ENCODE measurements at regions not wholly inside any gene's neighbourhood (a gene's known extent, or its start where the extent isn't known, plus 50 kb on each side); places are given as distances from the start of the nearest gene placed in this dataset.

DNA sequence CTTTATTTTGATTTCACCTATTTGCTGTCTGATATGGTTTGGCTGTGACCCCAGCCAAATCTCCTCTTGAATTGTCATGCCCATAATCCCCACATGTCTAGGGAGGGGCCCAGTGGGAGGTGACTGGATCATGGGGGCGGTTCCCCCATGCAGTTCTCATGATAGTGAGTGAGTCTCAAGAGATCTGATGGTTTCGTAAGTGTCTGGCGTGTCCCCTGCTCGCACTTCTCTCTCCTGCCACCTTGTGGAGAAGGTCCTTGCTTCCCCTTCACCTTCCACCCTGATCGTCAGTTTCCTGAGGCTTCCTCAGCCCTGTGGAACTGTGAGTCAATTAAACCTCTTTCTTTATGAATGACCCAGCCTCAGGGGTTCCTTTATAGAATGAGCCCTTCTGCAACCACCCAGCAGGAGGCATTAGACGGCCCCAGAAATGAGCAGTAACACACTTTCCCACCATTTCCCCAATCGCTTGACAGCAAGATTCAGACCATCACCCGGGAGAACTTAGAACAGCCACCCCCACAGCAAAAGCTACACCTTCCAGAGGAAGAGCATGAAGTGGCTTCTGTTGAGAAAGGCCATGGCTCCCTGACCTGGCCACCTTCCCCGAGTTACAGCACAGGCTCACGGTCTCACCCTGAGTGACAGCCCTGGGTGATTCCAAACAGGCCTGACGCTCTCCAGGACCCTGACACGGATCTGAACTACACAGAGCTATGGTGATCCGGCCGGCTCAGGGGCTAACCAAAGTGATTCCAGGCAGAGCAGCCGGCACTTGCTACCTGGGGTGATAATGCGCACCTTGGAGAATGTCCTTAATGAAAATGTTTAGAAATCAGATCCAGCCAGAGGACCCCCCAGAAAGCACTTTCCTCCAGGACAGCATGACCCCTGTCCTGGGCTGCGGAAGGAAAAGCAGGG, 131.2 kb upstream of the CDH4 start:
- TF ChIP-seq GABPA (IDR thresholded peaks at IDR 0.05; ENCODE audit: low read depth) = no peak
- TF ChIP-seq, protein P1, sequence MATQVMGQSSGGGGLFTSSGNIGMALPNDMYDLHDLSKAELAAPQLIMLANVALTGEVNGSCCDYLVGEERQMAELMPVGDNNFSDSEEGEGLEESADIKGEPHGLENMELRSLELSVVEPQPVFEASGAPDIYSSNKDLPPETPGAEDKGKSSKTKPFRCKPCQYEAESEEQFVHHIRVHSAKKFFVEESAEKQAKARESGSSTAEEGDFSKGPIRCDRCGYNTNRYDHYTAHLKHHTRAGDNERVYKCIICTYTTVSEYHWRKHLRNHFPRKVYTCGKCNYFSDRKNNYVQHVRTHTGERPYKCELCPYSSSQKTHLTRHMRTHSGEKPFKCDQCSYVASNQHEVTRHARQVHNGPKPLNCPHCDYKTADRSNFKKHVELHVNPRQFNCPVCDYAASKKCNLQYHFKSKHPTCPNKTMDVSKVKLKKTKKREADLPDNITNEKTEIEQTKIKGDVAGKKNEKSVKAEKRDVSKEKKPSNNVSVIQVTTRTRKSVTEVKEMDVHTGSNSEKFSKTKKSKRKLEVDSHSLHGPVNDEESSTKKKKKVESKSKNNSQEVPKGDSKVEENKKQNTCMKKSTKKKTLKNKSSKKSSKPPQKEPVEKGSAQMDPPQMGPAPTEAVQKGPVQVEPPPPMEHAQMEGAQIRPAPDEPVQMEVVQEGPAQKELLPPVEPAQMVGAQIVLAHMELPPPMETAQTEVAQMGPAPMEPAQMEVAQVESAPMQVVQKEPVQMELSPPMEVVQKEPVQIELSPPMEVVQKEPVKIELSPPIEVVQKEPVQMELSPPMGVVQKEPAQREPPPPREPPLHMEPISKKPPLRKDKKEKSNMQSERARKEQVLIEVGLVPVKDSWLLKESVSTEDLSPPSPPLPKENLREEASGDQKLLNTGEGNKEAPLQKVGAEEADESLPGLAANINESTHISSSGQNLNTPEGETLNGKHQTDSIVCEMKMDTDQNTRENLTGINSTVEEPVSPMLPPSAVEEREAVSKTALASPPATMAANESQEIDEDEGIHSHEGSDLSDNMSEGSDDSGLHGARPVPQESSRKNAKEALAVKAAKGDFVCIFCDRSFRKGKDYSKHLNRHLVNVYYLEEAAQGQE (IDR thresholded peaks at IDR 0.05; ENCODE audit: insufficient replicate concordance, low read depth) = no peak
- TF ChIP-seq POLR2AphosphoS5 (IDR thresholded peaks at IDR 0.05; ENCODE audit: low read depth) = no peak
- TF ChIP-seq, protein P2, sequence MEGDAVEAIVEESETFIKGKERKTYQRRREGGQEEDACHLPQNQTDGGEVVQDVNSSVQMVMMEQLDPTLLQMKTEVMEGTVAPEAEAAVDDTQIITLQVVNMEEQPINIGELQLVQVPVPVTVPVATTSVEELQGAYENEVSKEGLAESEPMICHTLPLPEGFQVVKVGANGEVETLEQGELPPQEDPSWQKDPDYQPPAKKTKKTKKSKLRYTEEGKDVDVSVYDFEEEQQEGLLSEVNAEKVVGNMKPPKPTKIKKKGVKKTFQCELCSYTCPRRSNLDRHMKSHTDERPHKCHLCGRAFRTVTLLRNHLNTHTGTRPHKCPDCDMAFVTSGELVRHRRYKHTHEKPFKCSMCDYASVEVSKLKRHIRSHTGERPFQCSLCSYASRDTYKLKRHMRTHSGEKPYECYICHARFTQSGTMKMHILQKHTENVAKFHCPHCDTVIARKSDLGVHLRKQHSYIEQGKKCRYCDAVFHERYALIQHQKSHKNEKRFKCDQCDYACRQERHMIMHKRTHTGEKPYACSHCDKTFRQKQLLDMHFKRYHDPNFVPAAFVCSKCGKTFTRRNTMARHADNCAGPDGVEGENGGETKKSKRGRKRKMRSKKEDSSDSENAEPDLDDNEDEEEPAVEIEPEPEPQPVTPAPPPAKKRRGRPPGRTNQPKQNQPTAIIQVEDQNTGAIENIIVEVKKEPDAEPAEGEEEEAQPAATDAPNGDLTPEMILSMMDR (IDR thresholded peaks at IDR 0.05; ENCODE audit: insufficient read depth, low read length) = peak; percentile 36
- no peak for TF ChIP-seq SPI1 (IDR thresholded peaks at IDR 0.05; ENCODE audit: borderline replicate concordance, low read depth)
- Histone ChIP-seq H3K27me3 (ENCODE audit: insufficient read depth, poor library complexity, severe bottlenecking) (peaks cover 3% of the 10 kb centered on the region), H3K4me3 (replicated peaks; ENCODE audit: insufficient read depth, low read length) (no peak overlapping the region), H3K27ac (replicated peaks) (no peak overlapping the region)
- peak; percentile 45 to 65 for DNase-seq (ENCODE audit: low read depth in 1 of 2, low spot score in 1 of 2)

DNA sequence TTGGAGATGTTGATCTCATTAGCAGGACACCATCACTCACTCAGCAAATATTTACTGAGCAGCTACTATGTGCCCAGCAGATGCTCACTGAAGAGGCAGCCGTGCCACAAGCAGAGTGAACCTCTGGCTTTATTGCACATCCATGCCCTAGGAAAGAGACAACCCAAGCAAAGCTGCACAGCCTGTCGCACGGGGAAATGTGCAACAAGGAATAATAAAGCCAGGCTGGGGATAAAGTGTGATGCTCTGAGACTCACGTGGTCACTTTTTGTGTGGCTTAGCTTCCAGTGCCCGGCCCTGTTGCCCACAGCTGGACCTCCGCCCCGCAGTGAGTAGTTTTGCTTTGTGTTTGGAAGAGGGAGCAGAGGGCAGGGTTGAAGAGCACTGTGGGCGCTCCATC, 130.4 kb upstream of the CDH4 start:
- Histone ChIP-seq H3K27ac (replicated peaks) (no peak overlapping the region), H3K4me3 (replicated peaks; ENCODE audit: insufficient read depth, low read length) (no peak overlapping the region), H3K27me3 (ENCODE audit: insufficient read depth, poor library complexity, severe bottlenecking) (peaks cover 3% of the 10 kb centered on the region)
- TF ChIP-seq, protein P2 (IDR thresholded peaks at IDR 0.05; ENCODE audit: insufficient read depth, low read length) = no peak
- TF ChIP-seq SPI1 (IDR thresholded peaks at IDR 0.05; ENCODE audit: borderline replicate concordance, low read depth) (no peak), GABPA (IDR thresholded peaks at IDR 0.05; ENCODE audit: low read depth) (no peak), POLR2AphosphoS5 (IDR thresholded peaks at IDR 0.05; ENCODE audit: low read depth) (no peak)
- TF ChIP-seq, protein P1 (IDR thresholded peaks at IDR 0.05; ENCODE audit: insufficient replicate concordance, low read depth) = no peak
- no peak for DNase-seq (ENCODE audit: low read depth in 1 of 2, low spot score in 1 of 2)

DNA sequence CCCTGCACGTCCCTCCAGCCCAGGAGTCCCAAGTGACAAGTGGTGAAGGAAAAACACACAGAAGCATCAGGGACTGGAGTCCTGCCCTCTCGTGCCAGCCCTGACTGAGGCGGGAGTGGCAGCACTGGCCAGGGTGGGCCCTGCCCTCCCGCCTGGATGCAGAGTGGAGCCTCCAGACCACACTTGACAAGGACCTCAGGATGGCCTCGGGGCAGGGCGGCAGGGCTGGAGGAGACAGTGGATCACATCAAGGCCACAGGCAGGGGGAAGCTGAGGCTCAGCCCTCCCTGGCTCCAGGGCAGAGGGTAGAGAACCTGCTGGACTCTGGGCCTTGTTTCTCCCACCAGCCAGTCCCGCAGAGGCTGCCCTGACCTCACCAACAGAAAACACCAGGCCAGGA, 128.8 kb upstream of the CDH4 start:
- TF ChIP-seq GABPA (IDR thresholded peaks at IDR 0.05; ENCODE audit: low read depth) (no peak), POLR2AphosphoS5 (IDR thresholded peaks at IDR 0.05; ENCODE audit: low read depth) (no peak), SPI1 (IDR thresholded peaks at IDR 0.05; ENCODE audit: borderline replicate concordance, low read depth) (no peak)
- TF ChIP-seq, protein P1 (IDR thresholded peaks at IDR 0.05; ENCODE audit: insufficient replicate concordance, low read depth) = no peak
- TF ChIP-seq, protein P2 (IDR thresholded peaks at IDR 0.05; ENCODE audit: insufficient read depth, low read length) = no peak
- Histone ChIP-seq H3K27ac (replicated peaks) (no peak overlapping the region), H3K27me3 (ENCODE audit: insufficient read depth, poor library complexity, severe bottlenecking) (peaks cover 3% of the 10 kb centered on the region), H3K4me3 (replicated peaks; ENCODE audit: insufficient read depth, low read length) (no peak overlapping the region)
- no peak for DNase-seq (ENCODE audit: low read depth in 1 of 2, low spot score in 1 of 2)

Measured in HL-60 (cell line).